GM19467 (cell line): ENCODE measurements at regions not wholly inside any gene's neighbourhood (a gene's known extent, or its start where the extent isn't known, plus 50 kb on each side); places are given as distances from the start of the nearest gene placed in this dataset.
"Not testable (repeated sequence)": the region's sequence is repeated elsewhere in the genome, so short reads cannot be mapped to it uniquely, and the experiment has no call there.

Experiments
- ATAC-seq: cut with Tn5 transposase; IDR thresholded peaks from one replicate; pipeline ENCODE4 v1.9.1; 2021; ENCODE audit warnings: mild to moderate bottlenecking, moderate library complexity; ENCODE audit not compliant: unreplicated experiment

GRCh38 chr11:129631201-129631600, 184.4 kb upstream of the TMEM45B start:
- no peak for ATAC-seq

- ATAC-seq, result no peak
Measured at GRCh38 chr11:129636926-129637325, 178.7 kb upstream of the TMEM45B start.

- no peak for ATAC-seq
Measured at GRCh38 chr11:129637473-129637872, 178.2 kb upstream of the TMEM45B start.

- ATAC-seq, result no peak
Measured at GRCh38 chr11:129637983-129638776, 177.5 kb upstream of the TMEM45B start.

GRCh38 chr11:129639300-129639699, 176.3 kb upstream of the TMEM45B start:
- no peak for ATAC-seq

GRCh38 chr11:129640671-129641070, 175.0 kb upstream of the TMEM45B start:
- ATAC-seq, result no peak

- ATAC-seq, result no peak
Measured at GRCh38 chr11:129643031-129643721, 172.5 kb upstream of the TMEM45B start.

- ATAC-seq, result no peak
Measured at GRCh38 chr11:129644326-129644725, 171.3 kb upstream of the TMEM45B start.

- ATAC-seq, result no peak
Measured at GRCh38 chr11:129645943-129646342, 169.7 kb upstream of the TMEM45B start.

- not testable (repeated sequence) for ATAC-seq
Measured at GRCh38 chr11:129650044-129650443, 165.6 kb upstream of the TMEM45B start.

GRCh38 chr11:129652835-129653234, 162.8 kb upstream of the TMEM45B start:
- no peak for ATAC-seq

GRCh38 chr11:129655247-129655832, 160.3 kb upstream of the TMEM45B start:
- no peak for ATAC-seq

- no peak for ATAC-seq
Measured at GRCh38 chr11:129657866-129658525, 157.7 kb upstream of the TMEM45B start.

GRCh38 chr11:129658526-129658867, 157.2 kb upstream of the TMEM45B start:
- no peak for ATAC-seq

GRCh38 chr11:129680907-129681306, 134.7 kb upstream of the TMEM45B start:
- ATAC-seq, result no peak

GRCh38 chr11:129681344-129682114, 134.1 kb upstream of the TMEM45B start:
- ATAC-seq, result no peak

- no peak for ATAC-seq
Measured at GRCh38 chr11:129686269-129686668, 129.4 kb upstream of the TMEM45B start.

- no peak for ATAC-seq
Measured at GRCh38 chr11:129691142-129691541, 124.5 kb upstream of the TMEM45B start.

GRCh38 chr11:129694538-129694937, 121.1 kb upstream of the TMEM45B start:
- ATAC-seq, result no peak

GRCh38 chr11:129694966-129695365, 120.7 kb upstream of the TMEM45B start:
- ATAC-seq, result no peak
